Right lobe of liver (tissue), 4 donors: ENCODE measurements at regions not wholly inside any gene's neighbourhood (a gene's known extent, or its start where the extent isn't known, plus 50 kb on each side); places are given as distances from the start of the nearest gene placed in this dataset.

Source experiments
- CTCF ChIP-seq, 4 donors: fragments of 200-600 bp in 3 of 4; fragments of 450-650 bp in 1 of 4; IDR thresholded peaks; one replicate each; pipeline versions ENCODE4 v1.5.1 to v1.8.0; 2016 to 2022; ENCODE audit warnings: antibody characterized with exemption in 4 of 4, mild to moderate bottlenecking in 2 of 4
- POLR2A ChIP-seq: fragments of 450-650 bp; IDR thresholded peaks from one replicate; pipeline ENCODE4 v1.6.1; 2017; ENCODE audit warnings: antibody characterized with exemption, mild to moderate bottlenecking
- donor health status: DM: no; HTN: no; CAD: no.
- donor health status: DM: no; HTN: no; CAD: no.
- donor health status: DM: no; HTN: yes; CAD: no.

DNA sequence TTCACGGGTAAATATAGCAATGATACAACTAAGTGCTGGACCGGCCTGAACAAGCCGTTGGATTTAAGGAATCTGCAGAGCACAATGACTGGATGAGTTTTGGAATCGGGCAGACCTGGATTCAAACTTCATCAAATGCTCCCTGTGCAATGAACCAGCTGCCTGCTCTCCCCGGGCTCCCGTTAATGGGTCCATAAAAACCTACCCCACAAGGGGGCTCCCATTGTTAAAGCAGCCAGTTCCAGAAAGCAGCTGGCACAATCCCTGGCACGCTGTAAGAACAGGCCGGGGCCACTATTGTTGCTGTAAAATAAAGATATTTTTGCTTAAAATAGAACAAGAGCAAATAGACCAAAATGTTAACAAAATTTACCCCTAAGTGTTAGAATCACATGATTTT is 131.9 kb downstream of the C16orf95 start:
- TF ChIP-seq CTCF (IDR thresholded peaks at IDR 0.05), result no peak
- no peak for TF ChIP-seq POLR2A
